ENCODE measurements at regions not wholly inside any gene's neighbourhood (a gene's known extent, or its start where the extent isn't known, plus 50 kb on each side); places are given as distances from the start of the nearest gene placed in this dataset.
"Not testable (repeated sequence)": the region's sequence is repeated elsewhere in the genome, so short reads cannot be mapped to it uniquely, and the experiment has no call there.

DNA sequence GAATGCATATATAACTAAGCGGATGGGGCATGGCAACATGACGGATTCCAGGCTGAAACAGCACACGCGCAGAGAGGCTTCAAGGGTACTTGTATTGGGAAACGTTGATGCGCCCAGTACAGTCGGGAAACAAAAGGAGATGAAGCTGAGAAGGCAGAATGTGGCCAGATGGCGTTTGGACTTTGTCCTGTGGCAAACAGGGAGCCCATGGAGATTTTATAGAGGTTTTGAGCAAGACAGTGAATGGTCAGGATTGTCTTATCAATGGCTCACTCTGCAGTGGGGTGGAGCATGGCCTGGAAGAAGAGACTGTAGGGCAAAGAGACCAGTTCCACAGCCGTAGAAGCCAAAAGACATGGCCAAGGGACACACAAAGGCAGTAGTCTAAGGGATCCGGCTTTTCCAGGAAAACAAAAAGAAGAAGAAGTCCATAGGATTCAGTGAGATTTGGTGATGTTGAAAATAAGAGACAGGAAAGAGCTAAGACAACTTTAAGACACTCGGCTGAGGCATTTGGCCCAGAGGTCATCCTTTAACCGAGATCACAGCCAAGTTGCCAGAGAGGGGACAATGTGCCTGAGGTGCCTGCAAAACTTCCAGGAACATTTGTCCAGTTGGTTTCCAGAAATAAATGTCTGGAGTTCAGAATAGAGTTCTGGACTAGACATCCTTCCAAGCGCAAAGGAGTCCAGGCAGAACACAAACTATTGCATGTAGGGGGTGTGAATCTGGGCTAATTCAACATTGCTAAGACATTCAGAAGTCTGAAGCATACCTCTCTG is 123.0 kb upstream of the RREB1 start:
- Histone ChIP-seq H3K4me1 (ENCODE audit: insufficient read depth, low read length, poor library complexity, severe bottlenecking) (no peaks in the 10 kb centered on the region), H3K27me3 (replicated peaks; ENCODE audit: insufficient read depth, low read depth, low read length, poor library complexity) (no peaks in the 10 kb centered on the region), H3K9me3 (ENCODE audit: low read depth, low read length, poor library complexity, severe bottlenecking) (no peaks in the 10 kb centered on the region), H3K4me3 (ENCODE audit: low read depth, low read length, poor library complexity, severe bottlenecking) (no peak overlapping the region), H3K27ac (ENCODE audit: low read depth, low read length, poor library complexity, severe bottlenecking) (no peak overlapping the region), H3K36me3 (ENCODE audit: insufficient read depth, low read length, poor library complexity, severe bottlenecking) (no peaks in the 10 kb centered on the region)
- intact Hi-C loops (cut with micrococcal nuclease; ENCODE audit: unreplicated experiment) = no loop called here
- TF ChIP-seq EZH2 (IDR thresholded peaks at IDR 0.05; ENCODE audit: borderline replicate concordance, low read depth, low read length, poor library complexity, severe bottlenecking) (no peak), CTCF (conservative IDR thresholded peaks at IDR 0.05; ENCODE audit: low read depth, low read length) (no peak)
- no TSS peak for BruUV-seq (replicated peaks)
- ChIA-PET POLR2A (ENCODE audit: low non-redundant PET) (no interaction called here), CTCF (no interaction called here)
- DNase-seq (ENCODE audit: low spot score) = no peak

DNA sequence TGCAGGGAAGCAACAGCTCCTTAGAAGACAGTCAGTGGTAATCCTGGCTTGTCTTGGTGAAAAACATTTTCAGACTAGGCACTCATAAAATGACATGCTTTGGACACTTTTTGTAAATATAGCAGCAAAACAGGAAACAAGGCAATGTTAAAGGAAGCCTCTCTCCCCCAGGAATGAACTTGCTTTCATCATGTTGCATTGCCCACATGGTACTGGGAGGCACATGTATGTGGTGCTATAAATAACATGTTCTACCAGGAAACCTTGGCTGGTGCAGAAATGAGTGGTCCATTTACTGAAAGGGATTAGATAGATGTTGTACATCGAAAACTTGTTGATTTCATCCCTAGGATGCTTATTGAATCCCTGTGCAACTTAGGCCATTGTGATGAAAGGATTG is 121.4 kb upstream of the RREB1 start:
- no peaks in the 10 kb centered on the region for H3K36me3 ChIP-seq (ENCODE audit: insufficient read depth, low read length, poor library complexity, severe bottlenecking)
- H3K27me3 ChIP-seq (replicated peaks; ENCODE audit: insufficient read depth, low read depth, low read length, poor library complexity) = no peaks in the 10 kb centered on the region
- ChIA-PET POLR2A (ENCODE audit: low non-redundant PET) (no interaction called here), CTCF (no interaction called here)
- BruUV-seq (replicated peaks) = no TSS peak
- intact Hi-C loops (cut with micrococcal nuclease; ENCODE audit: unreplicated experiment) = no loop called here
- no peak overlapping the region for H3K4me3 ChIP-seq (ENCODE audit: low read depth, low read length, poor library complexity, severe bottlenecking)
- H3K27ac ChIP-seq (ENCODE audit: low read depth, low read length, poor library complexity, severe bottlenecking) = no peak overlapping the region
- H3K9me3 ChIP-seq (ENCODE audit: low read depth, low read length, poor library complexity, severe bottlenecking) = no peaks in the 10 kb centered on the region
- TF ChIP-seq CTCF (conservative IDR thresholded peaks at IDR 0.05; ENCODE audit: low read depth, low read length) (no peak), EZH2 (IDR thresholded peaks at IDR 0.05; ENCODE audit: borderline replicate concordance, low read depth, low read length, poor library complexity, severe bottlenecking) (no peak)
- DNase-seq (ENCODE audit: low spot score) = no peak
- H3K4me1 ChIP-seq (ENCODE audit: insufficient read depth, low read length, poor library complexity, severe bottlenecking) = no peaks in the 10 kb centered on the region

DNA sequence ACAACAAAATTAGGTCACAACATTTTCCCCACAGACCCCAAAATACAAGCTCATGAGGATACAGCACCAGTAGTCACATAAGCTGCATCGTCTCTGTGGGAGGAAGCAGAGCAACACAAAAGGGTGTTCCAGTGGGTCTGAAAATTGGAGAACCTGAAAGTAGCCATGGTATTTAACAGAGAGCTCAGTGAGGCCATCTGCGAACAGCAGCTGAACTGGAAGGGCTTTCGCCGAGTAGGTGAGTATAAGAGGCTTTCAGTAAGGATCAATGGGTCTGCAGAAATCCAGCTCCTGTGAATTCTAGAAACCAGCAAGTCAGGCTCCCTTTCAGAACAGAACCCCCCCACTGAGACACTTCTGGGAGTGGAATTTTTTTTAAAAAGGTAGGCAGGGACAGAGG is 120.0 kb upstream of the RREB1 start:
- TF ChIP-seq EZH2 (IDR thresholded peaks at IDR 0.05; ENCODE audit: borderline replicate concordance, low read depth, low read length, poor library complexity, severe bottlenecking) (no peak), CTCF (conservative IDR thresholded peaks at IDR 0.05; ENCODE audit: low read depth, low read length) (no peak)
- Histone ChIP-seq H3K36me3 (ENCODE audit: insufficient read depth, low read length, poor library complexity, severe bottlenecking) (no peaks in the 10 kb centered on the region), H3K4me1 (ENCODE audit: insufficient read depth, low read length, poor library complexity, severe bottlenecking) (no peaks in the 10 kb centered on the region), H3K4me3 (ENCODE audit: low read depth, low read length, poor library complexity, severe bottlenecking) (no peak overlapping the region), H3K27me3 (replicated peaks; ENCODE audit: insufficient read depth, low read depth, low read length, poor library complexity) (no peaks in the 10 kb centered on the region), H3K9me3 (ENCODE audit: low read depth, low read length, poor library complexity, severe bottlenecking) (no peaks in the 10 kb centered on the region), H3K27ac (ENCODE audit: low read depth, low read length, poor library complexity, severe bottlenecking) (no peak overlapping the region)
- DNase-seq (ENCODE audit: low spot score) = no peak
- CTCF ChIA-PET = no interaction called here
- POLR2A ChIA-PET (ENCODE audit: low non-redundant PET) = no interaction called here
- intact Hi-C loops (cut with micrococcal nuclease; ENCODE audit: unreplicated experiment) = no loop called here
- BruUV-seq (replicated peaks) = no TSS peak

GRCh38 chr6:6990059-6990458 is 117.7 kb upstream of the RREB1 start:
- CTCF ChIA-PET; H3K4me3 ChIP-seq (ENCODE audit: low read depth, low read length, poor library complexity, severe bottlenecking); POLR2A ChIA-PET (ENCODE audit: low non-redundant PET); H3K4me1 ChIP-seq (ENCODE audit: insufficient read depth, low read length, poor library complexity, severe bottlenecking); BruUV-seq (replicated peaks); H3K9me3 ChIP-seq (ENCODE audit: low read depth, low read length, poor library complexity, severe bottlenecking); H3K36me3 ChIP-seq (ENCODE audit: insufficient read depth, low read length, poor library complexity, severe bottlenecking); H3K27ac ChIP-seq (ENCODE audit: low read depth, low read length, poor library complexity, severe bottlenecking); H3K27me3 ChIP-seq (replicated peaks; ENCODE audit: insufficient read depth, low read depth, low read length, poor library complexity); intact Hi-C loops (cut with micrococcal nuclease; ENCODE audit: unreplicated experiment); DNase-seq (ENCODE audit: low spot score): not testable (repeated sequence)
